ENCODE measurements at regions not wholly inside any gene's neighbourhood (a gene's known extent, or its start where the extent isn't known, plus 50 kb on each side); places are given as distances from the start of the nearest gene placed in this dataset.

GRCh38 chr3:87047852-87048251, 56.9 kb upstream of the VGLL3 start:
- DNase-seq, result no peak

DNA sequence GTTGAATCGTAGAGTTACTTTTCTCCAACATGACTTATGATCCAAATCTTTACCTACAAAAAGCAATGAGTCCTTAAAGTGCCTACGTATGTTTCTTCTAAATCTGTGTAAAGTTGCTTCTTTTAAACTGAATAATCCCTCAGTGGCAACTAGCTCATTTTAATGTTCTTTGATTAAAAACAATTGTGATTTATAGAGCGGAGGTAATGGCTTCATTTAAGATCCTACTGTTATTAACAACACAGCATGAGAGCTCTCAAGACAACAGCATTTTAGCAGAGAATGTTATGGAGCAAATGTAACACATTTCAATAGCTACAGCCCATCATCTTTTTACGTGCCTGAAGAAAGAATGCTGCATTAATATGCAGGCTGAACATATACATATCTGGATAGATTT, 55.3 kb upstream of the VGLL3 start:
- Histone ChIP-seq H3K27me3 (replicated peaks) (no peaks in the 10 kb centered on the region), H3K36me3 (replicated peaks) (no peaks in the 10 kb centered on the region), H3K27ac (no peak overlapping the region), H3K4me3 (ENCODE audit: low read depth, low read length) (no peak overlapping the region)
- no peak for DNase-seq
- no peak for TF ChIP-seq CTCF (IDR thresholded peaks at IDR 0.05; ENCODE audit: low read depth, low read length, missing control alignments)
- in situ Hi-C loops (cut with HindIII; ENCODE audit: low pct_ligation_motif_present, low sequenced_read_pairs), result no loop called here

More at GRCh38 chr3:87047852-87048251, 56.9 kb upstream of the VGLL3 start:
- no peak overlapping the region for H3K27ac ChIP-seq
- no peaks in the 10 kb centered on the region for H3K36me3 ChIP-seq (replicated peaks)
- no peak for TF ChIP-seq CTCF (IDR thresholded peaks at IDR 0.05; ENCODE audit: low read depth, low read length, missing control alignments)
- H3K27me3 ChIP-seq (replicated peaks), result no peaks in the 10 kb centered on the region
- H3K4me3 ChIP-seq (ENCODE audit: low read depth, low read length), result no peak overlapping the region
- in situ Hi-C loops (cut with HindIII; ENCODE audit: low pct_ligation_motif_present, low sequenced_read_pairs), result no loop called here

DNA sequence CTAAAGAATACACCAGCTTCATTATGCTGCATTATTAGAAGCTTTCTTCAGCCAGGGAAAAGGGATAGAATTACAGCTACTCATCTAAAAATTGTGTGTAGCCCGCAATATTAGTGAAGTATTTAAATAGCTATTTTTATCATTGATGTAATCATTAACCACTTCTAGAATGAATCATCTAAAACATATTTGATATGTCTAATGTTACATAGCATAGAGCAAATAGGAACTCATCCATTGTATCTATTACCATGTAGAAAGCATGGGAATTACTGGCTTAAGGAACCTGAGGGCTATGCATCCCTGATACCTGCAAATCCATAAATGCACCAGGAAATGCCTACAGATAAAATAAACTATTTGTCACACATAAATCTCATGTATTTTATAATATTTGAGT, 54.5 kb upstream of the VGLL3 start:
- H3K4me3 ChIP-seq (ENCODE audit: low read depth, low read length), result no peak overlapping the region
- no peak for DNase-seq
- no peak overlapping the region for H3K27ac ChIP-seq
- no peaks in the 10 kb centered on the region for H3K27me3 ChIP-seq (replicated peaks)
- no peaks in the 10 kb centered on the region for H3K36me3 ChIP-seq (replicated peaks)
- in situ Hi-C loops (cut with HindIII; ENCODE audit: low pct_ligation_motif_present, low sequenced_read_pairs), result no loop called here
- TF ChIP-seq CTCF (IDR thresholded peaks at IDR 0.05; ENCODE audit: low read depth, low read length, missing control alignments), result no peak

DNA sequence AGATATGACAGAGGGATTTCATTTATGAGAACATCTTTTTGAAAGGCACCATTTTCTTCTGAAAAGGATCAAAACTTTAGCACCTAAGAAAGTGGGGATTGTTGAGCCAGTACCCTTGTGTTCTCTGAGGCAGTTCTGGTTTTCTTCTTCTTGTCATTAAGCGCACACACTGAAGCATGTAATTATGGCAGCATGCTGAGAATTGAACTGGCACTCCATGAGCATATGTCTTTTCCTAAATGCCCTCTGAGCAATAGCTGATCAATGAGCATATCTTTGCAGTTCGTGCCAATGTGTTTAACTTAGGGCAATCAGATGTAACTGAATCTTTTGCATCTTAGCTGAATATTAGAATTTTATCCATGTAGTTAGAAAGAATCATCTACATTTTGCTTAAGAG, 53.9 kb upstream of the VGLL3 start:
- H3K36me3 ChIP-seq (replicated peaks), result no peaks in the 10 kb centered on the region
- DNase-seq, result no peak
- no peak overlapping the region for H3K4me3 ChIP-seq (ENCODE audit: low read depth, low read length)
- in situ Hi-C loops (cut with HindIII; ENCODE audit: low pct_ligation_motif_present, low sequenced_read_pairs), result no loop called here
- TF ChIP-seq CTCF (IDR thresholded peaks at IDR 0.05; ENCODE audit: low read depth, low read length, missing control alignments), result no peak
- no peaks in the 10 kb centered on the region for H3K27me3 ChIP-seq (replicated peaks)
- no peak overlapping the region for H3K27ac ChIP-seq

DNA sequence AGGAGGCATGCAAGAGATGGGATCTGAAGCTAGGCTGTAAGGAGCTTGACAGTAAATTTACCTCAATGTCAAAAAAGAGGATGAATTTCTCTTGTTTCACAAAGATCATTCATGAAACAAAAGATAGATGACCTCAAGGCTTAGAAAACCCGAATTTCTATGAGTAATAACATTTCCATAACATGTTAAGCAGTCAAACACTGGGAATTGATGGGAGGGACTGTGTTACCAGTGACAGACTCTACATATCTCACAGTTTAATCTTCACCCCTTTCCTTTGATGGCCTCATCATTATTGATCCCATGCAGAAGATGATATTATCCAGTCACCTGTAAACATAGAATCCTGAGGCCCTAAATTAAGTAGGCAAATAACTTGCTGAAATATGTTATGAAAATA, 53.5 kb upstream of the VGLL3 start:
- Histone ChIP-seq H3K4me3 (ENCODE audit: low read depth, low read length) (no peak overlapping the region), H3K27me3 (replicated peaks) (no peaks in the 10 kb centered on the region), H3K36me3 (replicated peaks) (no peaks in the 10 kb centered on the region), H3K27ac (no peak overlapping the region)
- no peak for DNase-seq
- no peak for TF ChIP-seq CTCF (IDR thresholded peaks at IDR 0.05; ENCODE audit: low read depth, low read length, missing control alignments)
- in situ Hi-C loops (cut with HindIII; ENCODE audit: low pct_ligation_motif_present, low sequenced_read_pairs), result no loop called here

DNA sequence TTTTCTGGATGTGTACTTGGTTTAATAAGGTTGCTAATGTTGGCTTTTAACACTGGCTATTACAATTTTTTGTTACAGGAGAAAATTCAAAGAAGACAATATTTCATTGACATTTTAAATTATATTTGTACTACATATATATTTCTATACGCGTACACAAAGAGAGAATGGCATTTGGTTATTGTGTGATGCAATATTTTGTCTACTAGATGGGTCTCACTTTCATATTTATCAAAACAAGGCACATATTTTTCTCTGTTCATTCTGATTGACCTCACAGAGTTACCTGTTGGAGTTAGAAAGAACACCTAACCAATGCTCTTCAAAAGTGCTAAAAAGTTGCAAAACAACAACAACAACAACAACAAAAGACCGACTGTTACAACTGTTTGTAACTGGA, 50.2 kb upstream of the VGLL3 start:
- H3K36me3 ChIP-seq (replicated peaks), result no peaks in the 10 kb centered on the region
- H3K27ac ChIP-seq, result no peak overlapping the region
- no peak for TF ChIP-seq CTCF (IDR thresholded peaks at IDR 0.05; ENCODE audit: low read depth, low read length, missing control alignments)
- no peak for DNase-seq
- no peak overlapping the region for H3K4me3 ChIP-seq (ENCODE audit: low read depth, low read length)
- in situ Hi-C loops (cut with HindIII; ENCODE audit: low pct_ligation_motif_present, low sequenced_read_pairs), result no loop called here
- H3K27me3 ChIP-seq (replicated peaks), result no peaks in the 10 kb centered on the region
